ENCODE measurements at regions not wholly inside any gene's neighbourhood (a gene's known extent, or its start where the extent isn't known, plus 50 kb on each side); places are given as distances from the start of the nearest gene placed in this dataset.

DNA sequence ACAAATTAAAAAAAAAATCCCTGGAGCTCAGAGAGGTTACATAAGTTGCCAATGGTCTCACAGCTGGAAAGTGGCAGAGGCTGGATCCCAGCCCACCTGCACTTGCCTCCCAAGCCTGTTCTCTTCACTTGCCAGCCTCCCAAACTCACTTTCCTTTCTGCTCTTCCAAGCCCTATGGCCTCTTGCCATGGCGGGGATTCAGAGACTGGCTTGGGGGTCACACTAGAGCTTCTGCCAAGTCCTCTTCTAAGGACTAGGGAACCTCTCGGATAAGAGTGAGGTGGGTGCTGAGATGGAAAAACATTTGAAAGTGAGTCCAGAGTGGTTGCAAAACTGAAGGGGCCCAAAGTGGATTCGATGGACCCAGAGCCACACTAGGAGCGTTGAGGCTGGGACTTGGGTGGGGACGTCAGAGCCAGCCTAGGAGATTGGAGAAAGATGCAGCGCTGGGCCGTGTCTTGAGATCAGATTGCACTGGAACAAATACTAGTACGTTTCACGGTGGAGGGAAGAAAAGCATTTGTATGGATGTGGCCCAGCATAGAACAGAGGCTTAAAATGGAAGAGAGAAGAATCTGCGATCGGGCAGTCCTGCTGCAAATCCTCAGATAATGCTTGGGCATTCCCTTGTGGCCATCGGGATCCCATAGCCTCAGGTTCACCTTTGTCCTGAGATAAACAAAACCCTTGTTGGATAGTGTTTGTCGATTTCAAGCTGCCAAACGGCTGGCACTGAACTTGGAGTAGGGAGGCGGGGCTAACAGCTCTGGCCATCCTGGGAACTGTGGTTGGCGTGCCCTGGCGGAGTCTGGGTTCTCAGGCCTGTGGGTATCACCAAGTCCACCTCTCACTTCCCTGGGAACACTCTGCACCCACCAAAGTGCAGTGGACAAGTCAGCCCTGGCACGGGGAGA, 84.8 kb downstream of the ING1 start:
- CTCF ChIA-PET: no interaction called here
- DNase-seq: no peak
- Mint-ChIP-seq H3K27me3 (peaks cover 55% of the 10 kb centered on the region), H3K27ac (no peak overlapping the region), H3K4me3 (no peak overlapping the region), H3K36me3 (ENCODE audit: low read depth) (no peaks in the 10 kb centered on the region), H3K4me1 (peaks cover 12% of the 10 kb centered on the region), H3K9me3 (peaks cover 9% of the 10 kb centered on the region)
- POLR2A ChIA-PET: interaction anchor here (0.6 kb wide), 1 partner anchor 83 kb away, joined by 6 read pairs; no protein-coding TSS in a partner anchor

DNA sequence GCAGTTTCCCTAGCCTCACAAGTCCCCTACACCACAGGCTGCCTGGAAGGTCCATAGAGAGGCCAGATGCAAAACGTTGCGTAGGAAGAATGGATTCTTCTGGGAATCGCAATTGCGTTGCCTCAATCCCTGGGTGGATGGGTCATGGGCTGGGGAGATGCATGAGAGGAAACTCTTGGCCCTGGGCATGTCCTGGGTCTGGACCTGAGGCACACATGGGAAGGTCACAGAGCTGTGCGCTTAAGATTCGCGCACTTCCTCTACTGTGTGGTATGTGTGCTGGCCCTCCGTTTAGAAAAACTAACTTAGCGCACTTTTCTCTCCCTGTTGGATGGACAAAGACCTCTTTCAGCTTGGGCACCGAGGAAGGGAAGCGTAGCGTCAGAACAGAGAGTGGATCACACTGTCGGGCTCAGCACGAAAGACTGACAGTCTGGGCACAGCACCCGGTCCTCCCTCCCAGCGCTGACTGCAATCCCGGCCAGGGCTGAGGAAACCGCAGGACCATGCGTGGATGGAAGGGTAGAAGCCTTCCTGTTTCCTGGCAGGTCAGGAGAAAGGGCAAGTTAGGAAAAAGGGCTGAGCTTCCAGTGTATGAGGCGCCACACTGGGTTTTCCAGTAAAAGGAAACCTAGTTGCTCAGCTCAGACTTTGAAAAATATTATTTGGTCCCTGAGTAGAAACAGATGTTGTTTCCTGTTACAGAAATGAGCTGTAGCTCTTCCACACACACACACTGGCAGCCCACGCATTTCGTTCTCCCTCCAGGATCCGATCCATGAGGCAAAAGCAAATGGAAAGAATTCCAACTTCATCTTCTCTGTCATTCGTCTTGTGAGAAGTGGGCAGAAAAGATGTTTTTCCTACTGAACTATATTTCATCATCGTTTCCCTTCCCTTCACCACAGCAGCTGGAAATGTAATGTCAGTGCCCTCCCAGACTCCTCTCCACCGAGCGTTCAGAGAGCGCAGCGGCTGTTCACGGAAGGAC, 86.0 kb downstream of the ING1 start:
- DNase-seq: no peak
- CTCF ChIA-PET: interaction anchor here (0.8 to 1.3 kb wide), 2 partner anchors 19 to 155 kb away, joined by 3 to 4 read pairs; no protein-coding TSS in a partner anchor
- Mint-ChIP-seq H3K27ac (no peak overlapping the region), H3K4me3 (no peak overlapping the region), H3K27me3 (peaks cover 54% of the 10 kb centered on the region), H3K4me1 (peaks cover 12% of the 10 kb centered on the region), H3K9me3 (peaks cover 4% of the 10 kb centered on the region), H3K36me3 (ENCODE audit: low read depth) (no peaks in the 10 kb centered on the region)
- POLR2A ChIA-PET: interaction anchor here (0.6 kb wide), 1 partner anchor 84 kb away, joined by 6 read pairs; no protein-coding TSS in a partner anchor

DNA sequence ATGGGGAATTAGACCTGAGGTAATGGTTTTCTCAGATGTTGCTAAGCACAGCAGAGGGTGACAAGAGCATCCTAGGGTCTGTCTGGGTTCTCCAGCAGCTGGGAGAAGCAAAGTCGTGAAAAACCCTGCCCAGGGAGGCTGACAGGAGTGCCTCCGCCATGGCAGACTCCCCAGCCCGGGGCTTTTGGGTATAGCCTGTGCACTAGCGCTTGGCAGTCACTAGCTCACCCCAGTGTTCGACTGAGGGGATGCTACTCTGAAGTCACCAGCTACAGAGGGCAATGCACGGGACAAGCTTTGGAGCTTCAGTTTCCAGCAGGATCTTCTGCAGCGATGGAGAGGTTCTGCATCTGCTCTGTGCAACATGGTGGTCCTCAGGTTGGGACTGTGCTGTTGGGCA, 87.5 kb downstream of the ING1 start:
- Mint-ChIP-seq H3K27ac (no peak overlapping the region), H3K4me3 (no peak overlapping the region), H3K9me3 (no peaks in the 10 kb centered on the region), H3K4me1 (peaks cover 12% of the 10 kb centered on the region), H3K36me3 (ENCODE audit: low read depth) (no peaks in the 10 kb centered on the region), H3K27me3 (peaks cover 60% of the 10 kb centered on the region)
- ChIA-PET CTCF (interaction anchor here (0.7 to 1.2 kb wide), 3 partner anchors 118 to 345 kb away, joined by 3 read pairs; no protein-coding TSS in a partner anchor), POLR2A (no interaction called here)
- DNase-seq: no peak

DNA sequence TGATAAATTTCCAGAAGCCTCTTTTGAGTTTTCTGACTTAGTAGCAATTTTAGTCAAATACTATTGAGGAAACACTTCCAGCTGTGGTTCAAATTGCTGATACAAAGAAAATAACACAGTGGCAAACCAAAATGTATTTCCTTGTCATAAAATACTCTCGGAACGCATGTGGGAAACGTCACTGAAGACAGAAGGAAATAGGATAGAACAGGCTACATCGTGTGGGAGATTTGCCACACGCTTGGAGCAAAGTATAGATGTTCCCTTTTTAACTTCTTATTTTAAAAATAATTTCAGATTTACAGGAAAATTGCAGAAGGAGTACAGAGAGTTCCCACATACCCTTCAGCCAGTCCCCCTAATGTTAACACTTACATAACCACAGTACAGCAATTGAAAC, 88.8 kb downstream of the ING1 start:
- H3K27me3 Mint-ChIP-seq: peaks cover 50% of the 10 kb centered on the region
- ChIA-PET CTCF (interaction anchor here (1.1 kb wide), 1 partner anchor 229 kb away, joined by 3 read pairs; no protein-coding TSS in a partner anchor), POLR2A (interaction anchor here (0.6 kb wide), 1 partner anchor 90 kb away, joined by 3 read pairs; no protein-coding TSS in a partner anchor)
- H3K27ac Mint-ChIP-seq: no peak overlapping the region
- H3K9me3 Mint-ChIP-seq: no peaks in the 10 kb centered on the region
- H3K36me3 Mint-ChIP-seq (ENCODE audit: low read depth): no peaks in the 10 kb centered on the region
- no peak overlapping the region for H3K4me3 Mint-ChIP-seq
- H3K4me1 Mint-ChIP-seq: peaks cover 12% of the 10 kb centered on the region
- no peak for DNase-seq

DNA sequence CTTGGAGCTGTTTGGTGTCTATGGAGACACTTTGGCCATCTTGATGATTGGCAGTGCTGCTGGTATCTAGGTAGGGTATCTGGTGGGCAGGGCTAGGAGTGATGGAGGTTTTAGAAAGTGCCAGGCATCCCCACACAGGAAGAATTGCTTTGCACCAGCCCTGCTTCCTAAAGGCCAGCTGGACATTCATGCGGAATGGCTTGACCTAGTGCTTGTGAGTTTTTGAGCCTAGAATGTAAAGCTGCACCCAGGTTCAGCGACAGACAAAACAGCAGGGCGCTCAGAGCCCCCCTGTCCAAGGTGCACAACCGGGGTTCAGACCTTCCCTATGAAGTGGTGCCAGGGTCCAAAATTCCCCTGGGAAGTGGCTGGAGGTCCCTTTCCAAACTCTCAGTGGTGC, 93.1 kb downstream of the ING1 start:
- H3K27ac Mint-ChIP-seq: no peak overlapping the region
- CTCF ChIA-PET: no interaction called here
- no peaks in the 10 kb centered on the region for H3K36me3 Mint-ChIP-seq (ENCODE audit: low read depth)

DNA sequence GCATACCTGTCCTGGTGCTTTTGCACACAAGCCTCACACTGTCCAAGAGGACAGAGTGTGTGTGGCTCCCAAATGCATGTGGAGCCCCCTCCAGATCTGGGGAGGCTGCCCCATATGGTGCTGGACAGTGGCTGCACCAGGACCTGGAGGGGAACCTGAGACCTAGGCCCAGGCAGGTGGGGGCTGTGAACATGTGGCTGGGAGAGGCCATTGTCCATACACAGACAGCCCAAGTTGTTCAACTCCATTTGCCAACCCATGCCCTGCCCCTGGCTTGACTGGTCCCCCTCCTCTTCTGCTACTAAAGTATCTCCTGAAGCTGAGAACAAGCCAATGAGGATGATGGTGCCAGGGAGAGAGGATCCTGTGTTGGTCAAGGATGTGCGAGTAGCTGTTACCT, 94.0 kb downstream of the ING1 start:
- Mint-ChIP-seq H3K36me3 (ENCODE audit: low read depth) (no peaks in the 10 kb centered on the region), H3K9me3 (no peaks in the 10 kb centered on the region), H3K4me1 (peaks cover 5% of the 10 kb centered on the region), H3K27me3 (peaks cover 48% of the 10 kb centered on the region), H3K4me3 (no peak overlapping the region), H3K27ac (no peak overlapping the region)
- CTCF ChIA-PET: no interaction called here
- POLR2A ChIA-PET: interaction anchor here (1.0 kb wide), 1 partner anchor 92 kb away, joined by 3 read pairs; no protein-coding TSS in a partner anchor
- no peak for DNase-seq

More for the DNA sequence above, 93.1 kb downstream of the ING1 start:
- Mint-ChIP-seq H3K4me1 (no peaks in the 10 kb centered on the region), H3K27me3 (peaks cover 47% of the 10 kb centered on the region), H3K9me3 (no peaks in the 10 kb centered on the region), H3K4me3 (no peak overlapping the region)
- DNase-seq: no peak
- POLR2A ChIA-PET: interaction anchor here (1.0 kb wide), 1 partner anchor 91 kb away, joined by 3 read pairs; no protein-coding TSS in a partner anchor

DNA sequence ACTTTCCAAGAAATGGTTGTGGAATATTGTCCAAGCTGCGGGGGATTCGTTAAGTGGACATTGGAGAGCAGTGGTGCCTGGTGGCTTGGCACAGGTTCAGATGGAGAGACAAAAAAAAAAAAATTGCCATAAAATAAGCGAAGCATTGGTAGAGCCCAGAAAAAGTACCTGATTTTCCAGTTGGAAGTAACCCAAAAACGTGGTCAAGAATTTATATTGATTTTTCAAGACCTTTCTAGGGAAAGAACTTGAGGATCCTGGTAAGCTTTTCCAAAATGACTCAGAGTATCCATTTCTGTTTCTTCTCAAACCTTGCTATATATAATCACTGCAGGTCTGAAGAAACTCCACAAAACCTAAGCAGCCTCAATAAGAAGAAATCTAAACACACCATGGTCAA, 94.6 kb downstream of the ING1 start:
- Mint-ChIP-seq H3K9me3 (no peaks in the 10 kb centered on the region), H3K27ac (no peak overlapping the region), H3K4me3 (no peak overlapping the region), H3K4me1 (peaks cover 6% of the 10 kb centered on the region), H3K36me3 (ENCODE audit: low read depth) (no peaks in the 10 kb centered on the region), H3K27me3 (peaks cover 50% of the 10 kb centered on the region)
- ChIA-PET POLR2A (no interaction called here), CTCF (no interaction called here)
- DNase-seq: no peak

DNA sequence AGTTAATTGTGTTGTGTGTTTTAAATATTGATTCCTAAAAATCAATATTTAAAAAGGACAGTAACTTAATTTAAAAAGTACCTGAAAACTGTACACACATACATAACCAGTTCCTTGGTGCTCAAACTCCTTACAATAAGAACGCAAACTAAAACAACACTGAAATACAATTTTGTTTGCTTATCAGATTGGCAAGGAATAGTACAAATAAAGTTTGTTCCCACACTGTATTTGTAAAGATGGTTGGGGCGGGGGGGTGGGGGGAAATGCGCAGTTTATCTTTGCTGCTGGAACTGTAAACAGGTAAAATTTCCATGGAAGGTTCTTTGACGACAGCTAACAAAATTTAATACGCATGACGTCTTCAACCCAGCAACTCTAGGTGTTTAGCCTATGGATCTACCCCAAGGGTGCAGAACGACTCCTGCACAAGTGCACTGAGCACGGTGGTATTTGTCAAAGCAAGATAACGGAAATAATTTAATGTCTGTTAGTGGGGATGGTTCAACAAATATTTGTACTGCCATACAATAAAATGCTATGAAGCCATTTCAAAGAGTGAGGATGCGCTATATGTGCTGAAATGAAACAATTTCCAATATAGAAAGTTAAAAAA, 96.5 kb downstream of the ING1 start:
- CTCF ChIA-PET: no interaction called here
- DNase-seq: no peak
- Mint-ChIP-seq H3K27me3 (peaks cover 52% of the 10 kb centered on the region), H3K9me3 (no peaks in the 10 kb centered on the region), H3K4me3 (no peak overlapping the region), H3K4me1 (peaks cover 6% of the 10 kb centered on the region), H3K27ac (no peak overlapping the region), H3K36me3 (ENCODE audit: low read depth) (no peaks in the 10 kb centered on the region)
- POLR2A ChIA-PET: no interaction called here

DNA sequence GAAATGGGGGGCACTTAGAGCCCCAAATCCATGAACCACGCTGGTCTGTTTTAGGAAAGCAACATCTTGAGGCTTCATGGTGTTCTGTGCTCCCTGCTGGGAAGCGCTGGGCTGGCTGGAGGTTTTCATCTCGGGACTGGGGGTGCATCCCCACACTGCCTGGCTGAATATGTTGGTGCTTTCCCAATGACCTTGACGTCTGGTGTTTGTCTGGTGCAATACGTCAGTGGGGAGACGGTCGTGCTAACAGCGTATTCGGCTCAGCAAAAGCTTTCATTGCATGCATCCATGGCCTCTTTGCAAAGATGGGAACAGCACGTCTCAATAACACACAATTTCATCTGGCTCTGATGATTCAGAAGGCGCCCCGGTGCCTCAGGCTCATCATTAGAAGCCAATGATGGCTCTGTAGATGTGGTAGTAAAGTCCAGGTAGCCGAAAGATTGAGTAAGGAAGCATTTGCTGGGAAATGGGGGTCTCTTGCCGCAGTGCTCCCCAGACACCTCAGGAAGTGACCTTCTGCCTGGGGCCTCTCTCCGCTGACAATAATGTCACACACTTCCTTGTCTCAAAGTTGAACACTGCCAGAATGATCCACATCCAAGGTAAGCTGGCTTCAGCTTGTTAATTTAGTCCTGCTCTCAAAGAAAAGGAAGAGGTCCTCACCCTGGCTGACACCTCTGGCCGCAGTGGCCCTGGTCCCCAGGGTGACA, 97.7 kb downstream of the ING1 start:
- Mint-ChIP-seq H3K4me3 (no peak overlapping the region), H3K27ac (no peak overlapping the region), H3K9me3 (no peaks in the 10 kb centered on the region), H3K27me3 (peaks cover 44% of the 10 kb centered on the region), H3K4me1 (peaks cover 6% of the 10 kb centered on the region), H3K36me3 (ENCODE audit: low read depth) (no peaks in the 10 kb centered on the region)
- ChIA-PET POLR2A (no interaction called here), CTCF (no interaction called here)
- no peak for DNase-seq

DNA sequence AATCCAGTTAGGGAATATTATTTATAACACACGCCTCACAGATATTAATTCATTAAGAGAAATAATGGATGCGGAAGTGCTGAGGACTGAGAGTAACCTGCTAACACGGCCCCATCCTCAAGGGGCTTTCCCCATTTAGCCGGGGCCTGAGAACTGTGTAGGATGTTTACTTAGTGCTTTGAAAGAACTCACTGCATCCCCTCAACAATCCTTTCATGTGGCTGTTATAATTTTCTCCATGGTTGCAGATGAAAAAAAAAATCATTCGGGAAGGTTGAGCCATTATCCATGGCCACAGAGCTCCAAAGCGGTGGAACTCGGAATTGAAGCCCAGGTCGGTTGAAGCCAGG, 98.2 kb downstream of the ING1 start:
- ChIA-PET POLR2A (interaction anchor here (1.1 kb wide), 1 partner anchor 10 kb away, joined by 3 read pairs; no protein-coding TSS in a partner anchor), CTCF (no interaction called here)
- no peak for DNase-seq
- Mint-ChIP-seq H3K27me3 (peaks cover 44% of the 10 kb centered on the region), H3K27ac (no peak overlapping the region), H3K4me1 (peaks cover 6% of the 10 kb centered on the region), H3K9me3 (no peaks in the 10 kb centered on the region), H3K4me3 (no peak overlapping the region), H3K36me3 (ENCODE audit: low read depth) (no peaks in the 10 kb centered on the region)

DNA sequence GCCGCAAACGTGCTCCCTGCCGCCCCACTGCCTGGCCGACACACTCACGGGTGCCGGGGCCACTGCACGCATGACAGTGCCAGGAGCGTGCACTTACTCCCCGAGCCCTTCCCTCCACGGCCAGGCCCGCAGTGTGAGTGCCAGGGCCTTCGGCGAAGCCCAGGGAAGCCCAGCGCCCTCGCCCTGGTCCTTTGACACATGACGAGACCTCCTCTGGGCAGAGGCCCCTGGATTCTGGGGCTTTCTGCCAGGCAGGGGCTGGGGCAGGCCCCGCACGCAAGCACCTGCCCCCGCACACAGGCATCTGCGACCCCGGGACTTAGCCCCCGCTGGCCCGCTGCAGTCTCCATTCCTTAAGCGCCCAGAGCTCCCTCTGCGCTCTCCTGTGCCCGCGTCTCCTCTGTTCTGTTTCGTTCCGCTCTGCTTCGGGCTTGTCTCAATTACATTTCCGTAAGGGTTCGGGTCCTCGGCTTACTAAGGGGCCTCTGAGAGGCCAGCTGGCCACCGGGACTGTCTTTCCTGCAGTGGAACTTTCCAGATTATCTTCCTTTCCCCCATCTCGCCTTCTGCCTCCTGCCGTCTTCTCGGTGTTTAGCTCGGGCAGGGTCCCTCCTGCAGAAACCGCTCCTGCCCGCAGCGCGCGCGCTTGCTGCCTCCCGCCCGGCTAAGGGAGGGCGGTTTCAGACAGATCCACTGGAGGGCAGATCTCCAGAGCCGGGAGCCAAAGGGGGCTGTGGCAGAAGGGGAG, 98.8 kb downstream of the ING1 start:
- no peak for DNase-seq
- Mint-ChIP-seq H3K9me3 (no peaks in the 10 kb centered on the region), H3K27ac (no peak overlapping the region), H3K36me3 (ENCODE audit: low read depth) (no peaks in the 10 kb centered on the region), H3K4me1 (peaks cover 6% of the 10 kb centered on the region), H3K27me3 (peaks cover 44% of the 10 kb centered on the region), H3K4me3 (peak overlapping the region; percentile 21)
- CTCF ChIA-PET: no interaction called here
- POLR2A ChIA-PET: interaction anchor here (1.1 kb wide), 1 partner anchor 10 kb away, joined by 3 read pairs; no protein-coding TSS in a partner anchor

Data from activated CD4-positive, alpha-beta memory T cell treated with anti-CD3 and anti-CD28 coated beads, Interleukin-2, amount 10 ng/mL, durations not matched to agents 7 days and 5 days (primary cell).